NCI-H2196 (cell line): ENCODE measurements at regions not wholly inside any gene's neighbourhood (a gene's known extent, or its start where the extent isn't known, plus 50 kb on each side); places are given as distances from the start of the nearest gene placed in this dataset.

Experiments used
- DNase-seq: peaks from one replicate; lab custom pipeline; 2025; ENCODE audit not compliant: unreplicated experiment; lab: John Stamatoyannopoulos, UW

DNA sequence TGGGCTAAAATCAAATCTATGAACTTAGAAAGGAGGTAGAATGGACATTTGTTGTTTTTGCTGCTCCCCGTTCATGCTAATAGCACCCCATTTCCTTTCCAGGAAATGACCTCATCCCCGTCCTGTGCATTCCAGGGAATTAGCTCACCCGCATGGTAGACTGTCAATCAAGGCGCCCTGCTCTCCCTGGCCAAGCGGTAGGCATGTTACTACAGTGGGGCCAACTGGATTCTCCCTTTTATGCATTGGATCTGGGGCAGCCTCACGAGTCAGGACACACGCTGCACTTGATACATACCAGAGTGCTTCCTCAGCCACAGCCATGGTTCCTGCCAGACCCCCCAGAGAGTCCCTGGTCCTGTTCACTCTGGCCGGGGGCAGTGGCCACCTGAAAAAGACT, 111.0 kb upstream of the PTCH1 start:
- DNase-seq: no peak

DNA sequence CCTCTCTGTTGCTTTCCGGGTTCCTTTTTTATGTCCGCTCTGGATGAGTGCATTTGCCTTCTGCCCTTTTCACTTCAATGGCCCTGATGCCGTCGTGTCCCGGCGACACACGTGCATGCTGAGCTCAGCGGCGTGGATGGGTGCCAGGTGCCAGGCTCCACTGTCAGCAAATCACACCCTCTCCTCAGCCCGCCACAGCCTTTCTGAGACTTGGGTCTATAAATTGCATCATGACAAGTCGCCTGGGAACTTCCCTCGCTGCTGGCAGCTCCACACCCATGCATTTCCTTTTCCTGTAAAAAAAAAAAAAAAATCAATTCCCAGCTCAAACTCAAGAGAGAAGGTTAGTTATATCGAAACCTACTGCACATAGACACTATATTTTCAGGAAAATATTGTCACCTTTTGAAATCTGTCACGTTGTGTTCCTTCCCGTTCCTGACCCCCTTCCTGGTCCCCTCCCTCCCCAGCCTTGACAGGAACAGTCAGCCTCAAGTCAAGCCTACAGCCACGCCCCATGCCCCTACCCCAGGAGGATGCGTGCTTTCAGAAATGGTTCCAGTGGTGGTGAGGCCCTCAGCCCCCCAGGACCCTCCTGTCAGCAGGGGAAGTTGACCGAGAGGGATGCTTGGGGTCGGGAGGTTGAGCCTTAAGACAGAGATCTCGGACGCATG, 110.3 kb upstream of the PTCH1 start:
- no peak for DNase-seq

GRCh38 chr9:95626341-95626740, 109.6 kb upstream of the PTCH1 start:
- DNase-seq: no peak

GRCh38 chr9:95623640-95624039, 106.9 kb upstream of the PTCH1 start:
- DNase-seq: no peak

DNA sequence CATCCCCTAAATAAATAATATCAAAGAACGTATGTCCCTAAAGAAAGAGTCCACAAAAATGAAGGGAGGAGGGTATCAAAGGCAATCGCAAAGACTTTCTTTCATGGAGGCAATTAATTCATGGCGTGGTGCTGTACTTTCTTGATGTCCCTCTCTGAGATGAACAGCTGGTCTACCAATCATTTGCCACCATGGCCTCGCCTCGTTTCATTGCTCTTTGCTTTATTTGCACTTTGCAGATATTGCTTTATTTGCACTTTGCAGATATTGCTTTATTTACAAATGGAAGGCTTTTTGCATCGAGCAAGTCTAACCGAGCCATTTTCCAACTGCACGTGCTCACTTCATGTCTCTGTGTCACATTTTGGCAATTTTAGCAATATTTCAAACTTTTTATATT, 104.0 kb upstream of the PTCH1 start:
- no peak for DNase-seq

- DNase-seq: no peak
Observed at GRCh38 chr9:95620314-95620713, 103.5 kb upstream of the PTCH1 start.

DNA sequence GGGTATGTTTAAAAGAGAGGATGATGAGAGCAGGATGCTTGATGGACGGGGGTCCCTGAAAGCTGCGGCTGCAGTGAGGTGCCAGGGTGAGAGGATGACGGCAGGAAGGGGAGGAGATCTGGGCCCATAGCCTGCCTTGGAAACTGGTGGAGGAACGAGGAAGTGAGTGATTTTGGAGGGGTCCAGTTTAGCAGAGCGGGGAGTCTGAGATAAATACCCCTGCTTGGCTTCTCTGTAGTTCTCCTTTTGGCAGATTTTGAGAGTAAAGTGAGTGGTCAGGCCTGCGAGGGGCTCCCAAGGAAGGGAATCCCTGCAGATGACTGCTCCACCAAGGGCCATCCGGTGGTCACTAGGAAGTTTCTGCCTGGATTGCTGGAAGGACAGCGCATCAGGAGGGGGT, 98.5 kb upstream of the PTCH1 start:
- no peak for DNase-seq

- DNase-seq: no peak
Observed at GRCh38 chr9:95613670-95614069, 96.9 kb upstream of the PTCH1 start.

GRCh38 chr9:95611354-95611753, 94.6 kb upstream of the PTCH1 start:
- DNase-seq: no peak

DNA sequence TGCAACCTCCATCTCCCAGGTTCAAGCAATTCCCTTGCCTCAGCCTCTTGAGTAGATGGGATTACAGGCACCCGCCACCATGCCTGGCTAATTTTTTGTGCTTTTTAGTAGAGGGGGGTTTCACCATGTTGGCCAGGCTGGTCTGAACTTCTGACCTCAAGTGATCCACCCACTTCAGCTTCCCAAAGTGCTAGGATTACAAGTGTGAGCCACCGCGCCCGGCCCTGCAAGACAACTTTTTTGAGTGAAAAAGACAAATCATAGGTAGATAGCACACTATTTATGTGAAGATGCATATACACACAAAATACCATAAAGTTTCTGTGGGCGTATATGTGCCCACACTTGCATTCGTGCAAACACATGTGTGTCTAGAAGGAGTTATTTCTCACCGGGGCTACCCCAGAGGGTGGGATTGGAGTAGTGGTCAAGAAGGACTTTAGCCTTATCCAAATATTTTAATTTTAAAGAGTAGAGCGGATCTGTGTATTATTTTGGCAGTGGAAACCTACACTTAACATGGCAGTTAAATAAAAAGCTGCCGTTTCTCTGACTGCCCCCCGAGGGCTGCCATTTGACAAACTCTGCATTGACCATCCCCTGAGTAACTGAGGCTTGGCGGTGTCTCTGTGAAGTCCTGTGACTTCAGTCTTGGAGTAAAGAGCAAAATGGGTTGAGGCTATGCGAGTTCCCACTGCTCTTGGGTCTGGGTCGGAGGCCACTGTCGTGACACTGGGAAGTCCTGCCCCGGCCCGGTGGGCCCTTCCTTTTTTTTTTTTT, 93.4 kb upstream of the PTCH1 start:
- no peak for DNase-seq

DNA sequence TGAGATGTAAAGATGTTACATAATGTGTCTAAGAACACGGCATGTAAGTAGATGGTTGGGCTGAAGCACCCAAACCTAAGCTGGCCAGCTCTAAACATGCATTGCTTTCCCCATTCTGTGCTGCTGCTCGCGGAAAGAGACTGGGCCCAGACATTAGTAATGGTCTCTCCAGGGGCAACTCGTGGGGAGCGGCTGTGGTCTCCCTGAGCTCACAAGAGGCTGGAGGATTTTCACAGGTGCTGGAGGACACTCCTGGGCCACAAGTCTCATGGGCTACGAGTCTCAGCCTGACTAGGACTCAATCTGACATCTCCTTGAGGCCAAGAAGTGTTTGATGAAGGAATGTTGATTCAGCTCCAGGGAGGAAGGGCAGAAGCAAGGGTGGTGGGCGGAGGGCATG, 92.7 kb upstream of the PTCH1 start:
- no peak for DNase-seq

DNA sequence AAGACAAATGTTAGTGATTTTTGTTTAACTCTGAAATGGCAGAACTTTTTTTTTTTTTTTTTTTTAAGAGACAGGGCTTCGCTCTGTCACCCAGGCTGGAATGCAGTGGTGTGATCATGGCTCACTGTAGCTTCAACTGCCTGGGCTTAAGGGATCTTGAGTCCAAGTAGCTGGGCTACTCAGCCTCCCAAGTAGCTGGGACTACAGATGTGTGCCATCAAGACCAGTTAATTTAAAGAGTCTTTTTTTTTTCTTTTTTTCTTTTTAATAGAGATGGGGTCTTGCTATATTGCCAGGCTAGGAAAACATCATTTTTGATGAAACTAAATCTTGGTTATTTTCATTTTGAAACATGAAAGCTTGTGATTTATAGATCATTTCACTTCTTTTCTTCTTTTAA, 91.6 kb upstream of the PTCH1 start:
- DNase-seq: no peak

DNA sequence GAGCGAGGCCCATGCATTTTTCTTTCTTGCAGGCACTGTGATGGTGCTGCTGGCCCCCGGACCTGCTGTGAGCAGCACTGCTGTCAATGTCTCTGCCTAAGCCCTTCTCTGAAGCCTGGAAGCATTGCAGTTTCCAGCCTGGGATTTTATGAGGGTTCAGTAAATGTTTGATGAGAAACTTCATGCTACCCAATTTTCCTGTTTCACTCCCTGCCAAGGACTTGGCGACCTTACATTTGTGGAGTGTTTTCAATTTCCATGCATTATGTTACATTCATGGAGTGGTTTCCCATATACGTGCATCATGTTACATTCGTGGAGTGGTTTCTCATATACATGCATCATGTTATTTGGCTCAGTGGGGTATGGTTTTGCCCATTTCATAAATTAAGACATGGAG, 90.7 kb upstream of the PTCH1 start:
- DNase-seq: no peak

DNA sequence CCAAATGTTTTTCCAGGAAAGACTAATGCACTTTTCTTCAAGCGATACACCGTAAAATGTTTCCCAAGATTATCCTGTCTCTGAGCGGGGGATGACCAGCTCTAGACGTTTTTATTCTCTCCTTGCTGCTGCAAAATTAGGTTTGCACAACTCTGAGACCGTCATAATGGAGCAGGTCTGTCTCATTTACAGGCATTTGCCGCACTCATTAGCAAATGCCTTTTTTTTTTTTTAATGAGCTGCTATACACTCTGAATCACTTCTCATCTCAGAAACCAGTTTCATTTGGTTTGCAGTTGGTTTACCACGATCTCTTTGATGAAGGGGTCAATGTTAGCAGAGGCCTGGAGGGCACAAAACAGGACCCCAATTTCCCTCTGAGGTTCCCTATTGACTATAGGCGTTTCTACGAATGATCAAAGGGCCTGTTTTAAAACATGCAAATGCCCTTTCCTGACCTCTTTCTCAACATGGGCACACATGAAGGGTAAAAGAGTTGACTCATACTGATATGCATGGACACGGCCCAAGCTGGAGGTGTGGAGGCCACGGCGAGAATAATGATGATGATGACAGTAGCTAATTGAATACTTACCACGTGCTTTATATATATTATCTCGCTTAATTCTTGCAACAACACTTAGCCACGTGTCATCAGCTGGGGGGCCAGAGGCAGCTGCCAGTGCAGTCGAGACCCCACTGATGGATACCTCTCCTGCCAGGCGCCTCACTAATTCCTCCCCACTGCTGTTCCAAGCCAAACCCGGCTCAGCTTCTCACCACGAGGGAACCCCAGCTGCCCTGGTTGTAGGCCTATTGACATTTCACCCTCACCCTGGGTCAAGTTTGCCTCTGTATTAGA, 89.9 kb upstream of the PTCH1 start:
- DNase-seq: no peak

- no peak for DNase-seq
Observed at GRCh38 chr9:95605816-95606488, 89.2 kb upstream of the PTCH1 start.

- no peak for DNase-seq
Observed at GRCh38 chr9:95605101-95605500, 88.3 kb upstream of the PTCH1 start.

GRCh38 chr9:95598236-95598635, 81.5 kb upstream of the PTCH1 start:
- DNase-seq: no peak

DNA sequence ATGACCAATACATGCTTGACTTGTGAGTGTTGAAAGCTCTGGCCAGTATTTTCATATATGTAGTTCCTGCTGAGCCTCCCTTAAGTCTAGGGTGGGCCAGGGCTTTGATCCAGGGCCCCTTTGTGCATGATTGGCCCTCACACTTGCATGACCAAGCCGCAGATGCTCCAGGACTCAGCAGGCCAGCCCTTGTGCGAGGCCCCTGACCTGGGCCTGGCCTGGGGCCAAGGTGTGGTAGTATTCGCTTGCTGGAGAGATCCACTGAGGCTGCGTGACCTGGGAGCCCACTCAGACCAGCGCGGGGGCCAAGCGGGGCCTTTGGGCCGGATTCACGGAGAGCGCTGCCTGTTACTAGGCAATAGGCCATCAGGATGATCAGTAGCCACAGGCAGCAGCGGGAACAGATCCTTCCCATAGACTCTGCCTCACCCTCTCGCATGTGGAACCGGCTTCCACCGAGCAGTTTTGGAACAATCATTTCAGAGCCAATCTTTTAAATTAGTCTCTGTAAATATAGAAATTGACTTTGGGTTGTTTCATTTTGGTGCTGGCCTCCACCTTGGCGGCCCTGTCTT, 79.0 kb upstream of the PTCH1 start:
- DNase-seq: no peak

DNA sequence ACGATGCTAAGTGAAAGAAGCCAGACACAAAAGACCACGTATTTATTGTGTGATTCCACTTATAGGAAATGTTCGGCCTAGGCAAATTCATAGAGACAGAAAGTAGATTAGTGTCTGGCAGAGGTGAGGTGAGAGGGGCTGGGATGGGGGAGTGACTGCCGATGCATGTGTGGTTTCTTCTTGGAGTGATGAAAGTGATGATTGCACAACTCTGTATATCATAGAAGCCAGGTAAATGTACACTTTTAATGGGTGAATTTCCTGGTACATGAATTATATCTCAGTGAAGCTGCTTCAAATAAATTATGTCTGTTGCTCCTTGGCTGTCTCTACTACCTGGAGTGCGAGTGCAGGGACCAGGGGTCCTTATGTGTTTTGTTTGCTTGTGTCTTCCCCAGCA, 76.2 kb upstream of the PTCH1 start:
- DNase-seq: no peak

- no peak for DNase-seq
Observed at GRCh38 chr9:95588724-95589588, 72.2 kb upstream of the PTCH1 start.
